ENCODE measurements at regions not wholly inside any gene's neighbourhood (a gene's known extent, or its start where the extent isn't known, plus 50 kb on each side); places are given as distances from the start of the nearest gene placed in this dataset.

- DNase-seq (ENCODE audit: low read depth), result no peak
- CTCF ChIA-PET, result interaction anchor here (1.0 kb wide), 1 partner anchor 10 kb away, joined by 3 read pairs; no protein-coding TSS in a partner anchor
- POLR2A ChIA-PET, result no interaction called here
These were observed 105.9 kb upstream of the LNX1 start for GRCh38 chr4:53697016-53697685.

GRCh38 chr4:53695540-53696463, 104.5 kb upstream of the LNX1 start:
- ChIA-PET POLR2A (no interaction called here), CTCF (interaction anchor here (1.9 kb wide), 1 partner anchor 10 kb away, joined by 8 read pairs; no protein-coding TSS in a partner anchor)
- no peaks in the 10 kb centered on the region for H3K27me3 ChIP-seq (ENCODE audit: control insufficient read depth, insufficient read depth, low read length)
- no peak overlapping the region for H3K4me3 ChIP-seq (ENCODE audit: low read depth, low read length)
- no peak for DNase-seq (ENCODE audit: low read depth)
- H3K36me3 ChIP-seq (ENCODE audit: control insufficient read depth, insufficient read depth, low read length), result no peaks in the 10 kb centered on the region
- no peak for TF ChIP-seq CTCF (IDR thresholded peaks at IDR 0.05; ENCODE audit: insufficient read depth, low read depth, low read length)

More at GRCh38 chr4:53697016-53697685, 105.9 kb upstream of the LNX1 start:
- no peaks in the 10 kb centered on the region for H3K36me3 ChIP-seq (ENCODE audit: control insufficient read depth, insufficient read depth, low read length)
- H3K27me3 ChIP-seq (ENCODE audit: control insufficient read depth, insufficient read depth, low read length), result no peaks in the 10 kb centered on the region
- TF ChIP-seq CTCF (IDR thresholded peaks at IDR 0.05; ENCODE audit: insufficient read depth, low read depth, low read length), result no peak
- no peak overlapping the region for H3K4me3 ChIP-seq (ENCODE audit: low read depth, low read length)

- Histone ChIP-seq H3K36me3 (ENCODE audit: control insufficient read depth, insufficient read depth, low read length) (no peaks in the 10 kb centered on the region), H3K4me3 (ENCODE audit: low read depth, low read length) (no peak overlapping the region), H3K27me3 (ENCODE audit: control insufficient read depth, insufficient read depth, low read length) (no peaks in the 10 kb centered on the region)
- ChIA-PET CTCF (interaction anchor here (1.9 to 3.0 kb wide), 2 partner anchors 8 to 12 kb away, joined by 8 read pairs; no protein-coding TSS in a partner anchor), POLR2A (no interaction called here)
- TF ChIP-seq CTCF (IDR thresholded peaks at IDR 0.05; ENCODE audit: insufficient read depth, low read depth, low read length), result no peak
- no peak for DNase-seq (ENCODE audit: low read depth)
These were observed 103.4 kb upstream of the LNX1 start for GRCh38 chr4:53694666-53695065.

GRCh38 chr4:53693909-53694308, 102.6 kb upstream of the LNX1 start:
- CTCF ChIA-PET, result interaction anchor here (1.9 to 3.0 kb wide), 2 partner anchors 8 to 12 kb away, joined by 8 read pairs; no protein-coding TSS in a partner anchor
- no peak for DNase-seq (ENCODE audit: low read depth)
- H3K4me3 ChIP-seq (ENCODE audit: low read depth, low read length), result no peak overlapping the region
- POLR2A ChIA-PET, result no interaction called here
- no peaks in the 10 kb centered on the region for H3K36me3 ChIP-seq (ENCODE audit: control insufficient read depth, insufficient read depth, low read length)
- no peaks in the 10 kb centered on the region for H3K27me3 ChIP-seq (ENCODE audit: control insufficient read depth, insufficient read depth, low read length)
- no peak for TF ChIP-seq CTCF (IDR thresholded peaks at IDR 0.05; ENCODE audit: insufficient read depth, low read depth, low read length)

GRCh38 chr4:53693408-53693807, 102.1 kb upstream of the LNX1 start:
- H3K27me3 ChIP-seq (ENCODE audit: control insufficient read depth, insufficient read depth, low read length), result no peaks in the 10 kb centered on the region
- DNase-seq (ENCODE audit: low read depth), result no peak
- CTCF ChIA-PET, result interaction anchor here (3.0 kb wide), 1 partner anchor 9 kb away, joined by 8 read pairs; no protein-coding TSS in a partner anchor
- TF ChIP-seq CTCF (IDR thresholded peaks at IDR 0.05; ENCODE audit: insufficient read depth, low read depth, low read length), result no peak
- POLR2A ChIA-PET, result no interaction called here
- H3K4me3 ChIP-seq (ENCODE audit: low read depth, low read length), result no peak overlapping the region
- H3K36me3 ChIP-seq (ENCODE audit: control insufficient read depth, insufficient read depth, low read length), result no peaks in the 10 kb centered on the region
